MM.1S (cell line): ENCODE measurements at regions not wholly inside any gene's neighbourhood (a gene's known extent, or its start where the extent isn't known, plus 50 kb on each side); places are given as distances from the start of the nearest gene placed in this dataset.

Experiments
- EZH2 ChIP-seq: fragments of 300-600 bp; sonication (generic); optimal IDR thresholded peaks from 2 replicates; pipeline ENCODE3; 2017; ENCODE audit warnings: low read depth, mild to moderate bottlenecking, antibody characterized with exemption, low read length, mixed read lengths
- EZH2phosphoT487 ChIP-seq: fragments of 300-600 bp; sonication (generic); IDR thresholded peaks from 2 replicates; pipeline ENCODE4 v1.6.1; 2018; ENCODE audit warnings: antibody characterized with exemption, low read length
- TF ChIP-seq, protein P1 (sequence below): fragments of 300-600 bp; sonication (generic); IDR thresholded peaks from 2 replicates; pipeline ENCODE4 v1.5.1; 2016; ENCODE audit warnings: antibody characterized with exemption, low read length, mixed read lengths

DNA sequence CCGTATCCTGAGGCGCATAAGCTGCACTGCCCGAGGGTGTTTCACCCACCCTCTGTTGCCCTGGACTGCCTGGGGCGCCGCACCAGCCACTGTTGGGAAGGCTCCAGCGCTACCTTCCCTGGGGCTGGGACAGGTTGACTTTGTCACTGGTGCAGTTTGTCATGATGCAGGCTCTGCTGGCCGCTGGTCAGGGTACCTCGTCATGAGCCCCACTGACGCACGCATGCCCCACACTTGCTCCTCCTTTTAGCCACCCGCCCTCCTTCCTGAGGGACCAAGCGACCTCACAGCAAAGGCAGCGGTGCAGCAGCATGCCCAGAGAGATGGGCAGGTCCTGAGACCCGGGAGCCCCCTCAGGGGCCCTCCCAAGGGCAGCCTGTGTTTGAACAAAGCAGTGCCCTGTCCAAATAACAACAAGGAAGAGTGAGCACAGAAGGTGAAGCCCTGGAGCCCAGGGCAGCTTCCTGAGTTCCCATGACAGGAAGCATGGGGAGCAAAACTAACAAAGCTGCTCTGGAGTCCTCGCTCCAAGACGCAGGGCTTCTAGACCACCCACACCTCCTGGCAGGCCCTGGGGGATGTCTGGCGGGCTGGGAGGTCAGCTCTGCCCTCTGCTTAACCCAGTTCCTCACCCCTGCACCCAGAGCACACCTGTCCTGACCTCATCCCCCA, 50.1 kb upstream of the SMOC2 start:
- TF ChIP-seq, protein P1, sequence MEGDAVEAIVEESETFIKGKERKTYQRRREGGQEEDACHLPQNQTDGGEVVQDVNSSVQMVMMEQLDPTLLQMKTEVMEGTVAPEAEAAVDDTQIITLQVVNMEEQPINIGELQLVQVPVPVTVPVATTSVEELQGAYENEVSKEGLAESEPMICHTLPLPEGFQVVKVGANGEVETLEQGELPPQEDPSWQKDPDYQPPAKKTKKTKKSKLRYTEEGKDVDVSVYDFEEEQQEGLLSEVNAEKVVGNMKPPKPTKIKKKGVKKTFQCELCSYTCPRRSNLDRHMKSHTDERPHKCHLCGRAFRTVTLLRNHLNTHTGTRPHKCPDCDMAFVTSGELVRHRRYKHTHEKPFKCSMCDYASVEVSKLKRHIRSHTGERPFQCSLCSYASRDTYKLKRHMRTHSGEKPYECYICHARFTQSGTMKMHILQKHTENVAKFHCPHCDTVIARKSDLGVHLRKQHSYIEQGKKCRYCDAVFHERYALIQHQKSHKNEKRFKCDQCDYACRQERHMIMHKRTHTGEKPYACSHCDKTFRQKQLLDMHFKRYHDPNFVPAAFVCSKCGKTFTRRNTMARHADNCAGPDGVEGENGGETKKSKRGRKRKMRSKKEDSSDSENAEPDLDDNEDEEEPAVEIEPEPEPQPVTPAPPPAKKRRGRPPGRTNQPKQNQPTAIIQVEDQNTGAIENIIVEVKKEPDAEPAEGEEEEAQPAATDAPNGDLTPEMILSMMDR = no peak
- TF ChIP-seq EZH2 (no peak), EZH2phosphoT487 (no peak)
